NCI-H2107 (cell line): ENCODE measurements at regions not wholly inside any gene's neighbourhood (a gene's known extent, or its start where the extent isn't known, plus 50 kb on each side); places are given as distances from the start of the nearest gene placed in this dataset.

Source experiments
- DNase-seq: peaks from one replicate; lab custom pipeline; 2025; lab: John Stamatoyannopoulos, UW

DNA sequence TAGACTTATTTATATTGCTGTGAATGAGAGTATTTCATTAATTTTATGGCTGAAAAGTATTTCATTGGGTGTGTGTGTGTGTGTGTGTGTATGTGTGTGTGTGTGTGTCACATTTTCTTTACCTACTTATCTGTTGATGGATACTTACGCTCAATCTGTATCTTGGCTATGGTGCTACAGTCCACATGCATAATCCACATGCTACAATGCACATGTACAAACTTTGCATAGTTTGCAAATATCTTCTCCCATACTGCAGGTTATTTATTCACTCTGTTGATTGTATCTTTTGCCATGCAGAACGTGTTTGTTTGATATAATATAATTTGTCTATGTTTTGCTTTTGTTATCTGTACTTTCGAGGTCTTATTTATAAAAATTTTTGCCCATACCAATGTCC lies 167.8 kb downstream of the RAB28 start:
- no peak for DNase-seq

DNA sequence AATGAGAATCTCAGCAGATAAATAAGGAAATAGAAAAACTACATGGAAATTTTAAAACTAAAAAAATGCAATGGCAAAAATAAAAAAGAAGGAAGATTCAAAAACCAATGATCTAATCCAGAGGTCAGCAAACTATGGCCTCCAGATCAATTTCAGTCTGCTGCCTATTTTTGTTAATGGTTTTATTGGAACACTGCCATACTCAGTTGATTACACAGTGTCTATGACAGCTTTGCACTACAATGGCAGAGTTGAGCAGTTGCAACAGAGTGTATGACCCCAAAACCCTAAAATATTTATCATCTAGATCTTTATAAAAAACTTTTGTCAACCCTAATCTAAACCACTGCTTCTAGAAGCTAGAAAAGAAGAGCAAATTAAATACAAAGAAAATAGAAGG lies 170.3 kb downstream of the RAB28 start:
- no peak for DNase-seq

DNA sequence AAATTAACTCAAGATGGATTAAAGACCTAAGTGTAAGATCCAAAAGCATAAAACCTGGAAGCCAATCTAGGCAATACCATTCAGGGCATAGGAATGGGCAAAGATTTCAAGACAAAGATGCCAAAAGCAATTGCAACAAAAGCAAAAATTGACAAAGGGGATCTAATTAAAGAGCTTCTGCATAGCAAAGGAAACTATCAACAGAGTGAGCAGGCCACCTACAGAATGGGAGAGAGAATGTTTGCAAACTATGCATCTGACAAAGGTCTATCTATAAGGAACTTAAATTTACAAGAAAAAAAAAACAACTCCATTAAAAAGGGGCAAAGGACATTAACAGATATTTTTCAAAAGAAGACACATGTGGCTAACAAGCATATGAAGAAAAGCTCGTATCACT lies 171.9 kb downstream of the RAB28 start:
- no peak for DNase-seq

DNA sequence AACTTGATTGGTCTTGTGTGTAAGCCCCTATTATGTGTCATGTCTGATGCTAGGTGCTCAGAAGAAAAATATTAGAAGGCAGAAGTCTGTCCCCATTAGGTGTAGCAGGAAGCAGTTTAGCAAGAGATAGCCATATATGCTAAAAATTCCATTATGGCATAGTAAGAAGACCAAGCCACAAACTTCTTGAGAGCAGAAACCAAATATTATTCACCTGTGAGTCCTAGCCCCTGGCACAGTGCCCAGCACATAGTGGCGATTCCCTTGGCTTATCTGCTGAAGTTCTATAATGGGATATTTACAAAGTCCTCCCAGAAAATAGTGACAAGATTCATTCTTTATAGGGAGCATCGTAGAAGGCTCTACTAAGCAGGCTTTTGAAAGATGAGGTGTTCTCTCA lies 174.4 kb downstream of the RAB28 start:
- DNase-seq = no peak

DNA sequence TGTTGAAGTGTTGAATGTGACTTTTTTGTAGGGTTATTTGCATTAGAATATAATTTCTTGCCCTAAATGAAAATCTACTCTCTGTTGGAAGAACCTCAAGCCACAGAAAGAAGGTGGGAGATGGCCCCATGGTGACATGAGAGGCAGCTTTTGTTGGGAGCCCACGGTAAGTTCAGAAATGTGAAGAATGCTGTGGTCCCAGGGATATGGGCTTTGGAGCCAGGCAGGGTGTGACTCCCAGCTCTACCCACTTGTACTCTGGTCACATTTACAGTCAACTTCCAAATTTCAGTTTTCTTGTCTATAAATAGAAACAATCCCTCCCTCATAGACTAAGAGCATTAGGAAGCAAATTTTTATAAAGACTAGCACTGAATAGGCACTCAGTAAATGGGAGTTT lies 177.8 kb downstream of the RAB28 start:
- no peak for DNase-seq

- no peak for DNase-seq
Observed at GRCh38 chr4:13302876-13303275, 181.3 kb downstream of the RAB28 start.

GRCh38 chr4:13299343-13299742 lies 184.8 kb downstream of the RAB28 start:
- DNase-seq = no peak

- no peak for DNase-seq
Observed at GRCh38 chr4:13298655-13299054, 185.5 kb downstream of the RAB28 start.

- DNase-seq = no peak
Observed at GRCh38 chr4:13296986-13297385, 187.2 kb downstream of the RAB28 start.

GRCh38 chr4:13294961-13295605 lies 189.1 kb downstream of the RAB28 start:
- DNase-seq = no peak

- no peak for DNase-seq
Observed at GRCh38 chr4:13292372-13292771, 191.8 kb downstream of the RAB28 start.

GRCh38 chr4:13289391-13289790 lies 194.7 kb downstream of the RAB28 start:
- DNase-seq = no peak

DNA sequence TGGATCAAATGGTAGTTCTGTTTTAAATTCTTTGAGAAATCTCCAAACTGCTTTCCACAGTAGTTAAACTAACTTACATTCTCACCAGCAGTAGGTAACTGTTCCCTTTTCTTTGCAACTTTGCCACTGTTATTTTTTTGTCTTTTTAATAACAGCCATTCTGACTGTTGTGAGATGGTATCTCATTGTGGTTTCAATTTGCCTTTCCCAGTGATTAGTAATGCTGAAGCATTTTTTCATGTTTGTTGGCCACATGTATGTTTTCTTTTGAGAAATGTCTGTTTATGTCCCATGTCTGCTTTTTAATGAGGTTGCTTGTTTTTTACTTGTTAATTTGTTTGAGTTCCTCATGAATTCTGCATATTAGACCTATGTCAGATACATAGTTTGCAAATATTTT lies 198.8 kb downstream of the RAB28 start:
- no peak for DNase-seq

DNA sequence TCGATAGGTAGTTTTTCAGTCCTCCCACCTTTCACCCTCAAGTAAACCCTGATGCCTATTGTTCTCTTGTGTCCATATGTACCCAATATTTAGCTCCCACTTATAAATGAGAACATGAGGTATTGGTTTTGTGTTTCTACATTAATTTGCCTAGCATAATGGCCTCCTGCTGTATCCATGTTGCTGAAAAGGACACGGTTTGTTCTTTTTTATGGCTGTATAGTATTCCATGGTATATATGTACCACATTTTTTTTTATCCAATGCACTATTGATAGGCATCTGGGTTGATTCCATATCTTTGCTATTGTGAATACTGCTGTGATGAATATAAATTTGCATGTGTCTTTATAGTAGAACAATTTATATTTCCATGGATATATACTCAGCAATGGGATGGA lies 199.2 kb downstream of the RAB28 start:
- no peak for DNase-seq

DNA sequence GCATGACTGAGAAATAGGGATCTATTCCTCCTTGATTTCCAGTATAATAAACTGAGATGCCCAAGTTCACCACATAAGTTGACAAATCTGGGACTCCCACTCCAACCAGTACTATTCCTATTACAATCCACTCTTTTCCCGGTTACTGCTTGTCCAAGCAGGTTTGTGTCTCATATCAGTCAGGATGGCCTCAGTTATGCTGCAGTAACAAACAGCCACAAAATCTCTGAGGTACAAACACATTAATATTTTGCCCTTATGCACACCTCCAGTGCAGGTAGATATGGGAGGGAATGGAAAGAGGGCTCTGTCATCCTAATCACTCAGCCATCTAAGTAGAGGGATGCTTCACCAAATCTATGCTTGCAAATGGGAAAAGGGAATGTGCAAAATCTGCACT lies 207.8 kb downstream of the RAB28 start:
- no peak for DNase-seq

DNA sequence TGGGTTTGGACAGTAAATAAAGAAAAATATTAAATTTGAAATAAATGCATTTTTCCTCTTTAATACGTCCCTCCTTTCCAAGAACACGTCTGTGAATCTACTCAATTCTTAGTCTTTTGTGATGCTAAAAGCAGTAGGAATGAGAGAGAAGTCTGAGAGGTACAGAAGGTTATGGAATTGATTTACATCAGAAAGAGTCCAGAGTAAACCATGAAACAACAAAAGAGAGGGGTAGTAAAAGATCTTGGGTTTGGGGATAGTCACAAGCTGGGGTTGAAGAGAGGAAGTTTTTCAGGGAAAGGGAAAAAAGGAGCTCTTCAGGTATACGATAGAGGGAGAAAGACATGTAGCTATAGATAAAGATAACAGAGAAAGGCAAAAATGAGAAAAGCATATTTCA lies 215.4 kb downstream of the RAB28 start:
- no peak for DNase-seq

GRCh38 chr4:13268165-13268564 lies 216.0 kb downstream of the RAB28 start:
- DNase-seq = no peak

DNA sequence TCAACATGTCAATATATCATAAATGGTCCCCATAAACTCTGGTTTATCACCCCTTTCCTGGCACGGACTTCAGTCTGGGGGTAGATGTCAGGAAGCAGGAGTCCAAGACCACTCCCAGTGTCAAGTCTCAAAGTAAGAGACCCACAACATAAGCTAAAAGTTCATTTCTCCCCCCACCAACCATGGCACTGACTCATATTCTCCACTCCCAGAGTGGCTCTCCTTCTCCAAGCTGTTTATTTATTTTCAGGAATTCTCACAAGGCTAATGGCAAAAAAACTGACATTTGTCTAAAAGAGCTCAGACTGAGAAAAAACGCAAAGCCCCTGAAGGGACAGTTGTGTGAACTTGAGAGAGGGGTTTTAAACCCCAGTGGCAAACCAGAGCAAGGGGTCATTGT lies 217.0 kb downstream of the RAB28 start:
- no peak for DNase-seq

DNA sequence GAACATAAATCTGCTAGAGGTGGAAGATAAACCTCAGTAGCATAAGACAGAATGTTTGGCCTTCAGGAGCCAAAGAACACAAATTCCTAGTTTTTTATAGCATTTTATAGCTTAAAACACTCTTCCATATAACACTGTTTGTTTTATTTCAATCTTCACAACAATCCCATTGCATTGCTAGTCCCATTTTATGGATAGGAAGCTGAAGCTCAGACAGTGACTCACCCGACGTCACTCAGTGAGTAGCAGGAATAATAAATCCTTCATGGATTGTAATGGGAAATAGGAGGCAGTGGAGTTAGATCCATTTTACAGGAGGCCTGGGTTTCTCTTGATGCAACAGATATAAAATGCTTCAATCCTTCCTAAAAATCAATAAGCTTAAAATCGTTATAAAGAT lies 217.5 kb downstream of the RAB28 start:
- no peak for DNase-seq

- no peak for DNase-seq
Observed at GRCh38 chr4:13263967-13264525, 220.1 kb downstream of the RAB28 start.

DNA sequence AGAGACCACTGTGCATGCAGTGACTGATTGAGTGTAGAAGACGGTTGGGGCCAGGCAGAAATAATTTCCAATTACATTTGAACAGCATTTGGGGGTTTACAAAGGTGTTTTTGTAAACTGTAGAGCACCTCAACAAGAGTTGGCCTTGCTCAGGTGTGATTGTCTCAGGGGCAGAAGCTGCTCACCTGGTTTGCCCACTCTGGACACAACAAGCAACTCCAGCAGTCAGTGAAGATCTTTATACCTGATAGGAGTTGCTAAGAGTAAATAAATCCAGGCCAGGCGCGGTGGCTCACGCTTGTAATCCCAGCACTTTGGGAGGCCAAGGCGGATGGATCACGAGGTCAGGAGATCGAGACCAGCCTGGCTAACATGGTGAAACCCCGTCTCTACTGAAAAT lies 221.3 kb downstream of the RAB28 start:
- DNase-seq = no peak

- DNase-seq = no peak
Observed at GRCh38 chr4:13261486-13262257, 222.5 kb downstream of the RAB28 start.

DNA sequence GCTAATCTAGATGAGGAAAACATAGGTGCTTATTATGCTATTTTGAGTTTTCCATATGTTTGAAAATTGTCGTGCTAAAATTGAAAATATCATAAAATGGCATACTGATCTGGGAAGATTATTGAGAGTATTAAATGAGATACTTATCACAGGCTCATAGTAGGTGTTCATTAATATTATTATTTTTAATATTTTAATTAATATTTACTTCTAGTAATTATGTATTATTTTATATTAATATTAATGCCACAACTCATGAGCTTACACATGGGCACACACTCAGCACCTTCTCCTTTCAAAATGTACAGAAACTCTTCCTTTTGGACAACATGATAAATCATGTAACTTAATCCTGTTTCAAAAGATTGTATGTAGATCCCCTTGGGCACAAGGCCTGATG lies 223.6 kb downstream of the RAB28 start:
- DNase-seq = no peak

DNA sequence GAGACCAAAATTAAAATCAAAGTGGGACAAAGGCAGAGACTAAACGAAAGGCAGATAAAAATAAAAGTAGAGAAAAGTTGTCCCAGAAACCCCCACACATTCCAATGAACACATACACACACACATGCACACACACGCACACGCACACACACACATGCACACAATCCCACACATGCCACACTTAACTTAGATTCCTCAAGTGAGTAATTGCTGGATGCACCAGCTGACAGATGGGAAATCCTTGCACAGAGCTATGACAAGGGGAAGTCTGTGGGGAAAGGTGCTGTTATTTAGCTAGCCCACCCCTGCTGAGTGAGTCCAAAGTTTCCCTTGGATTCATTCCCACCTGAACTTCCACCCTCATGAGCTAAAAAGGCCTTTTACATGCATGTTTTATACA lies 233.9 kb downstream of the RAB28 start:
- DNase-seq = no peak
